ENCODE measurements at regions not wholly inside any gene's neighbourhood (a gene's known extent, or its start where the extent isn't known, plus 50 kb on each side); places are given as distances from the start of the nearest gene placed in this dataset.

DNA sequence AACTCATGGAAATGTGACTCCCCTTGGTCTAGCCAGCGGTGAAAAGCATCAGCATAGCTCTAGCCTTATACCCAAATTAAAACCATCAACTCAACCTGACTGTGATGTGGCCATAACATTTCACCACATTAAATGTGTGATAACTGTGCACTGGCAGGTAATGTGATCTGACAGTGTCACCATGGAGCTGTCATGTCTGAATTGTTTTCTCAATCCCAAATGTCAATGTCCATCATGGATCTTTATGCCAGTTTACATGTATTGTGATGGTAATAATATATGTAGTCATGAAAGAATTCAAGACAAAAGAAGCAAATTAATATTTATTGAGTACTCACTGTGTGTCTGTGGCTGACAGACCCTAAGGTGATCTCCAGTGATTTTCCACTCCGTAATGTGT is 213.4 kb upstream of the EOMES start:
- no peak for DNase-seq (ENCODE audit: low spot score)

DNA sequence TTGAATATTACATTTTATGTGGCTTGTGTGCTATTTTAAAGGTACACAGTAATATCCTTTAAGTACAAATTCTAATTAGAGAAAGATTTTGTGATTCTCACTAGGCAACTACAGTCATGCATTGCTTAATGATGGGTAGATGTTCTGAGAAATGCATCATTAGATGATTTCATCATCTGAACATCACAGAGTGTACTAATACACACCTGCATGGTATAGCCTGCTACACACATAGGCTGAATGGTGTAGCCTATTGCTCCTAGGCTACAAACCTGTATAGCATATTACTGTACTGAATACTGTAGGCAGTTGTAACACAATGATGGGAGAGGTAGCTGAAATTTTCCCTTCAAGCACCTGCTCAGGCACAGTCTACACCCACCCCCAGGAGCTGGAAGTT is 217.4 kb upstream of the EOMES start:
- DNase-seq (ENCODE audit: low spot score): no peak

DNA sequence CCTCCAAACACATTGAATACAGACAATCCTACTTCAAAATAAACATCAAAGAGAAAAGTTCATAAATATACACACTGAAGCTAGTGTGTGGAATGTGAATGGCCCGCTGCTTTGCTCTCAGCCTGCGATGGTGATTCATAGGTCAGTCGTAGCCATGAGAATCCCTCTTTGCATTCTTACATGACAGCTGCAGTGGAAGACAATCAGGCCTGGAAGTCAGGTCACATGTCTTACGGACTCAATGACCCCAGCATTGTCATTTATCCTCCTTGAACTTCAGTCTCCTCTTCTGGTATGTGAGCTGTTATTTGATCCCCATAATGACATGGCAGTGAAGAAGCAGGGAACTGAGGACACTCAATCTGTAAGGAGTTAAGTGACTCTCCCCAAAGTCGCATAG is 217.8 kb upstream of the EOMES start:
- DNase-seq (ENCODE audit: low spot score): no peak

DNA sequence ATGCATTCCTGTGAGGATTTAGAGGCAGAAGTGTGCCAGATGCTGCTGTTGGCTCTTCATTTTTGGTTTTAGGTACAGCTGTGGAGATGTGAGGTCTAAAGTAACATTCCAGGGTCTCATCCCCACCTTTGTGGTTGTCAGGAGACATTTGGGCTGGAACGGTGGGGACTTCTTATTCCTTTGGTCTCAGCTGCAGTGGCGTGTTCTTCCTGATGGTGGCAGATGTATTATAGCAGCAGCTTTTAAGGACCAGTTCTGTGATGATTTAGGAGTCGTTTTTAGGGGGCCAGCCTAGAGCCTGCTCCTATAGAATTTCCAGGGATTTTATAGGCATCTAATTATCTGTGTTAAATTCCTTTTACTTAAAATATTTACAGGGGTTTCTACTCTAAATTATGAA is 221.0 kb upstream of the EOMES start:
- DNase-seq (ENCODE audit: low spot score): peak; percentile 7

DNA sequence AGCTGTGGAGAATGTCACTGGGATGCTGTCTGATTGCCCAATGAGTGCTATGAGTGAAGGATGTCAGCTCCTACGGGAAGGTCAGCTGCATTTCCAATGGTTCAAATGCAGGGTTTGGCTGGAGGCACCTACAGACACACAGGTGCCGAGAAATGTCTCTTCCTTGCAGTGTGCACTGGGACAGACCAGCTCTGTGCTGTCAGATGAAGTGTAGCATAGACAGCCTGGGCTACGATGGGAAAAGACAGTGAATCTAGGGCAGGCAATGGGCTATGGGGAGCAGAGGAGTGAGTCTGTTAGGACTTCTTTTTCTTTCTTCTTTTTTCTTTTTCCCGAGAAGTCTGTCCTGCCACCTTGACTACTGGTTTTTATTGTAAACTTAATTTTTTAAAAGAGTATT is 223.1 kb upstream of the EOMES start:
- no peak for DNase-seq (ENCODE audit: low spot score)

DNA sequence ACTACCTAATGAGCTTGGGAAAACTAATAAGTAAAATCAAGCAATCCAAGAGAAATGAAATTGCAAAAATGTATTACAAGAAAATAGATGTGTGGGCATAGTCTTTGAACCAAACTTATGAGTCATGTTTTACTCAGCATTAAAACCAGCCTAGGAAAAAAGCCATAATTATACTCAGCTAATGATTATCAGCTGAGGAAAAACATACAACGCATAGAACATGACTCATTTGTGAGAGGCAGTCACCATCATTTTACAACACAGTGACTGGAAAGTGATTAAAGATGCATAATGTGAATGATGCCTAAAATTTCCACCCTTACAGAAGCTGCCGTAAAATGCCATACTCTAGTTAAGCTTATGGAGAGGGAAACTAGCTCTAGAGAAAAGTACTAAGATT is 238.0 kb upstream of the EOMES start:
- DNase-seq (ENCODE audit: low spot score): peak; percentile 4

DNA sequence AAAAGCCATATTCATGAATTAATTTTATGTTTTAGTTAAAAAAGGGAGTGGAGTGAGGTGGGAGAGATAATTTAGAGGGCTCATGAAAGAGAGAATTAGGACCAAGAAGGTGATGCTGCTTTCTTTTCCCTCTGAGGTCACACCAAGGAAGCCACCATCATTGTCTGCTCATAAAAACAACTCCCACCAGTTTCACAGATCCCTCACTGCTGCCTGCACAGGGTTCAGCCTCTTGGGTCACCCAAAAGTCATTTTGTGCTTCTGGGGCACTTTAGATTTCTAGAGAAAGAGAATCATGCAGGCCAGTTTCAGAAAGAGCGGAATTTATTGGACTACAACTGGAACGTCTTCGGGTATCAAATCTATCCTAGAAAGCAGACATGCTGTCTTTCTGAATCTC is 241.4 kb upstream of the EOMES start:
- no peak for DNase-seq (ENCODE audit: low spot score)

DNA sequence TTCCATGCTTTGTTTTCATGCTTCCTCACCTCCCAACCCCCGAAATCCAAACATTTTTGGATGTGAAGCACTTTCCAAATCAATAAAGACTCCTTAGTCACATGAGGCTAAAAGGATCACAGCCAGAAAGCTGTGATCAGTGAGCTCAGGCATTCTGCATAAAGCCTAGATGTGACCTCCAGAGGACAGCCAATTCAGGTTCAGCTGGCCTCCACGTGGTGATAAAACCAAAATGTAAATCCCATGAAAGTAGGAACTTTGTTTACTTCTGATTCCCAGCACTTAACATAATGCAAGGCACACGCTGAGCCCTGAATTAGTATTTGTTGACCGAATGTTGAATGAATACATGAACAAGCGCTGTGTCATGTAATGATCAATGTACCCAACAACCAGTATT is 249.5 kb upstream of the EOMES start:
- DNase-seq (ENCODE audit: low spot score): no peak

DNA sequence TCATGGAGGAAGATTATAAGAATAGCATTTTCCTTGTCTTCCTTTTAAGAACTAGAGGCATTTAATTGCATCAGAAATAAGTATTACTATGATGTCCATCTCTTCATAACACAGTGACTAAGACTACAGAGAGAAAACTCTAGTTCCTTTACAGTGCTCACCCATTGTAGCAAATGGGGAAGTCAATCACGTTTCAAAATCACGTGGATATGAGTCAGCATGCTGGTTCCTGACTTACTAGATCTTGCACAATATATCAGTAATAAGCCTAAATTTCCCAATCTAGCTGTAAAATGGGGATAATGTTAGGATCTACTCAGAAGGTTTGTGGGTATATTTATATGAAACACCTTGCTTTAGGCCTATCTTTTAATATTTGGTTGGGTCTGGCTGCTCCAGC is 254.8 kb upstream of the EOMES start:
- DNase-seq (ENCODE audit: low spot score): no peak

DNA sequence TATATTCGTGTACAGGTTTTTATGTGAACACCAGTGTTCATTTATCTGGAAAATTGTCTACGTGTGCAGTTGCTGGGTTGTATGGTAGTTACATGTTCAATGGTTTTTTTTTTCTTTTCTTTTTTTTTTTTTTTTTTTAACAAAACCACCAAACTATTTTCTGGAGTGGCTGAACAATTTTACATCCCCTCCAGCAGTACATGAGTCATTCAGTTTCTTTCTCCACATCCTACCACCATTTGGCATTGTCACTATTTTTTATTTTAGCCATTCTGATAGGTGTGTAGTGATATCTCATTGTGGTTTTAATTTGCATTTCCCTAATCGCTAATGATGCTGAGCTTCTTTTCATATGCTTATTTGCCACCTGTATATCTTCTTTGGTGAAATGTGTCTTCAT is 256.3 kb upstream of the EOMES start:
- DNase-seq (ENCODE audit: low spot score): no peak

DNA sequence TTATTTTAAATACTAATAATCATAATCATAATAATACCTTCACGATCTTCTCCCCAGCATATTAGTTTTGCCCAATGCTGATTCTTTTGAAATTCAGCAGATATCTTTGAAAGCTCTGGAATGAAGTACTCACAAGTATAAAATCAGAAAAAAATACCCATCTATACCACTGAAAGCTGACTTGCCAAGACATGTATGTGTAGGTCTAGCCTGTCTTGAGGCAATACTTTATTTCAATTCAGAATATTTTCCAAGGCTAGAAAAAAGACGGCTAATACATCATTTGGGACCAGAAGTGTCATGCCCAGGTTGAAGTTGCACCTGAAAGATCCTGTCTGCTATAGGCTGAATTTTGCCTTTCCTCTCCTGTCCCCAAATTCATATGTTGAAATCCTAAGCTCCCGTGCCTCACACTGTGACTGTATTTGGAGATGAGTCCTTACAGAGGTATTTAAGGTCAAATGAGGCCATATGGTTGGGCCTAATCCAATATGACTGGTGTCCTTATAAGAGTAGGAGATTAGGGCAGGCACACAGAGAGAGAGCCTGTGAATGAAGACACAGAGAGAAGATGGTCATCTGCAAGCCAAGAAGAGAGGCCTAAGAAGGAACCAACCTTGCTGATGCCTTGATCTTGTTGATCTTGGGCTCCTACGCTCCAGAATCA is 255.9 kb upstream of the CMC1 start:
- DNase-seq (ENCODE audit: low spot score): no peak

DNA sequence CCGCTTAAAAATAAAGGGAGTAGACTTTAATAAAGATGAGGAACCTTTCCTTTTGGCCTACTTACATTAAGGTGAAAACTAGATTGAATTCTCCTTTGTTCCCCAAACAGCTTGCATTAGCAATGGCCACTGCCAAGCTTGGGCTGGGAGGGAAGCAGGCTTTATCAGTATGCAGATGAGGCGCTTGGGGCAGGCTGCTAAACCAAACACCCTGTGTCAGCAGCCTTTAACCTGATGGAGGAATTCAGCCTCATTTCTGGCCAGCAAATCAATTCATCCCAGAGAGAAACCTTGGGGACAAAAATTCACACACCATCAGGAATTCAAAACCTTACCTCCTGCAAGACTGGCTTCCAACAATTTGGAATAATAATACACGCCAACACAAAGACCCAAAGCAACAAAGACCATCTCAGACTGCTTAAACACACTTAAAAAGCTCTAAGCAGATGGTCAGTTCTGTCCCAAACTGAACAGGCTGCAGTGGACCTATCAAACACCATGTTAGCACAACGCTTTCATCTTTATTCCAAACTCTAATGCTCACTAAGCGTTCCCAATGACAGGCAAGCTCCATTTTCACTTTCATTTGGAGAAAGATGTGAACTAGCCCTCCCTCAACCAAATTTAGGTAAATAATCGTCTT is 255.1 kb upstream of the CMC1 start:
- DNase-seq (ENCODE audit: low spot score): no peak

DNA sequence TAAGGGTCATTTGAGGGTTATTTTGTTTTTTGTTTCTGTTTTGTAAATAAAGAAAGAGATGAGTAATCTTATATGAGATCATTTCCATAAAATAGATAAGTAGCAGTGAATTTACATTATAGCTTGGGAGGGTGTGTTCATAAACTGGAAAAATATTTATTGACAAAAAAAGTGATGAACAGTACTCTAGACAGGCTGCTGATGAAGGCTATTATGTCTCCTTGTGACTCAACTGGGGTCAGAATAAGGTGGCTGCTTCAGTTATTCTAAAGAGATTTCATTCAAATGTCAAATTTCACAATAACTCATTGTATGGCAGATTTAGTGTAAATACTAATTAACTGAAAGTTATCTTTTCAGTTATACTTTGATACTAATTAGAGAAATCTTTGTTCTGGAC is 251.1 kb upstream of the CMC1 start:
- DNase-seq (ENCODE audit: low spot score): no peak

DNA sequence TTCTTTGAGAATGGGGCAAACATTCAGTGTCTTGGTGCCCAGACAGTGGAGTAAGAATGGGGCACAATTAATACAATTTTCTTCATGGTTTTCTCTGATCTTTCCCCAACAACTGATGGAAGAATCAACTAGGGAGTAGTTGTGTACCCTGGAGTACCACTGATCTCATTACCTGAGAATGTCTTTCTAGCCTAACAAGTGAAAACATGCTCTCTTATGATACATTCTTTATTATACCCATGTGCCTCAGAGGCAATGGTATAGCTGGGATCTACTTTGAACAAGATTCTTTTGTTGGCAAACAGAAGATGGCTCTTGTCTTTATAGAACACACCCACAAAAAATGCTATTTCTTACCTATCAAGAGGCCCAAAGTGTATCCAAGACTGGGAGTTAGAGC is 250.6 kb upstream of the CMC1 start:
- DNase-seq (ENCODE audit: low spot score): no peak

DNA sequence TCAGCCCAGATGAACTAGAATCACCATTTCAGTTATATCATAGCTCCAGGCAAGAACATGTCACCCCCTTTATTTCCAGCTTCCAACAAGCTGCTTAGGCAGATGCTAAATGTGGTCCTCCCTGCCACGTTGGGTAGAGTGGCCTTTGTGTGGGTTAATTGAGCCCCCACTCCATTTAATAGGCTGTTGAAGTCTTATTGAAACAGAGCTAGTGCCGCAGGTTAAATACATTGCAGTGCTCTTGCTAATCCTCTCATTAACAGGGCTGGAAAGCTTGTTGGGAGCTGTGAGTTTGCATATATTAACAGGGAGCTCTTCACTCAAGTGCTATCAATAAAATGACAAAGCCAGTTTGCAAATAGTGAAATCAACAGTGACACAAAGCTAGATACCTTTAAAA is 248.4 kb upstream of the CMC1 start:
- no peak for DNase-seq (ENCODE audit: low spot score)

DNA sequence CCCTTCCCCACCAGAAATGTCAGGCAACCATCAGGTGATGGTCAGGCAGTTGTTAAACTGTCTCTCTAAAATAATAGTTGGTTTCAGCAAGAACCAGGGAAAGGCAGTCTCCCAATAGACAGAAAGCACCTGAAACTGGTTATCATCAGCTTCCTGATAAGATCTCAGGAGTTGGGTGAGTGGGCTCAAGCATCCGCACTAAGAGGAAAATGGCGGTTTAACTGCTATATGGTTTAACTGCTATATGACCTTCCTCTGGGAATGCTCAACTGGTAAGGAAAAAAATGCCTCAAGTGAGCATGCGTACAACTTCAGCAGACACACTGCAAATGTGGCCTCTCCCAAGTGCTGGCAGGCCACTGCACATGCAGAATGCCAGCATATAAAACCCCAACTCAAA is 240.8 kb upstream of the CMC1 start:
- no peak for DNase-seq (ENCODE audit: low spot score)

DNA sequence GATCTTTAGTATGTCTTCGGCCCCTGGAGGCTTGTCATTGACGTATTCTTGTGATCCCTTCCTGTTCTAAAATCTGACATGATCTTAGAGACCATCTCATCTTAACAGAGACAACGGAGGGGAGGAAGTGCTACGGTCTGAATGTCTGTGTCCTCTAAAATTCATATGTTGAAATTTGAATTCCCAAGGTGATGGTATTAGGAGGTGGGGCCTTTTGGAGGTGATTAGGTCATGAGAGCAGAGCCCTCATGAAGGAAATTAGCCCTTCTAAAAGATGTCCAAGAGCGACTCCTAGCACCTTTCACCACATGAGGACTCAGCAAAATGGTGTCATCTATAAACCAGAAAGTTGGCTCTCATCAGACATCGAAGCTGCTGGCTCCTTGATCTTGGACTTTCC is 233.2 kb upstream of the CMC1 start:
- DNase-seq (ENCODE audit: low spot score): no peak

DNA sequence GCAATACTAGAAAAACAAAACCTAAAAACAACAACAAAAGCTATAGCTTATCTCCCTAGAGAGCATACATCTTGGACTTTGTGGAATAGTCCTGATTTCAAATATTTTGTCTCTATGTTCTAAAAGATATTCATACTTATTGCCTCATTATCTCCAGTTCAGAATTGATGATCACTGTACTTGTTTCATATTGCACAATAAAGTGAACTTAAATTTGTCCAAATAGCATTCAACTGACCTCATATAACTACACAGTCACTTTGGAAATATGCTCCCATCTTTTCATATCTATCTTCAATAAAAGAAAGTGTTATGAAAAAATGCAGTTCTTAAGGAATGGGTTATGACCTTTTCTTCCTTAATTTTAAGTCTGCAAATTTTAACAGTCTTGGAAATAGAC is 228.6 kb upstream of the CMC1 start:
- no peak for DNase-seq (ENCODE audit: low spot score)

DNA sequence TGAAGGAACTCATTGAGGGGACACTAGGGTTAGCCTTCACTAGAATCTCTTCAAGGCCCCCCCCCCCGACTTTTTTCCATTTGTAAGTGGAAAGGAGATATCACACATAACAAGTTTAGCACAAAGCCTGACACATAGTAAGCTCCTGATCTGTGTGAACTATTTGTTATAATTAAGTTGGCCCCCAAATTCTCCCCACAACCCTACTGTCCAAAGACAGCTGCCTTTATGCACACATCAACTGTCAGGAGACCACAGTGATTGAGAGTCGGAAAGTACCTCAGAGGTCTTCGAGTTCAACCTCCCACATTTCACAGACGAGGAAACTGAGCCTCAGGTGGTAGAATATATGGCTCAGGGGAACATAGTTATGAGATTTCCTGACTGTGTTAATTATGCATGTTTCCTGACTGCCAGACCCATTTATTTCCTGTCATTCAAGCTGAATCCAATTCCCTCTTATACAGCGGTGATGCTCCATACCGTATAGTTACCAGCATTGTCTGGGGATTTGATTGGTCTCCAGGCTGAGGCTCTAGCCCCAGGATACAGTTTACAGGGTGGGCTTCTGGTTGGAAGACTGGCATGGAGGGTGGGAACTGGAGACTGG is 227.4 kb upstream of the CMC1 start:
- no peak for DNase-seq (ENCODE audit: low spot score)

DNA sequence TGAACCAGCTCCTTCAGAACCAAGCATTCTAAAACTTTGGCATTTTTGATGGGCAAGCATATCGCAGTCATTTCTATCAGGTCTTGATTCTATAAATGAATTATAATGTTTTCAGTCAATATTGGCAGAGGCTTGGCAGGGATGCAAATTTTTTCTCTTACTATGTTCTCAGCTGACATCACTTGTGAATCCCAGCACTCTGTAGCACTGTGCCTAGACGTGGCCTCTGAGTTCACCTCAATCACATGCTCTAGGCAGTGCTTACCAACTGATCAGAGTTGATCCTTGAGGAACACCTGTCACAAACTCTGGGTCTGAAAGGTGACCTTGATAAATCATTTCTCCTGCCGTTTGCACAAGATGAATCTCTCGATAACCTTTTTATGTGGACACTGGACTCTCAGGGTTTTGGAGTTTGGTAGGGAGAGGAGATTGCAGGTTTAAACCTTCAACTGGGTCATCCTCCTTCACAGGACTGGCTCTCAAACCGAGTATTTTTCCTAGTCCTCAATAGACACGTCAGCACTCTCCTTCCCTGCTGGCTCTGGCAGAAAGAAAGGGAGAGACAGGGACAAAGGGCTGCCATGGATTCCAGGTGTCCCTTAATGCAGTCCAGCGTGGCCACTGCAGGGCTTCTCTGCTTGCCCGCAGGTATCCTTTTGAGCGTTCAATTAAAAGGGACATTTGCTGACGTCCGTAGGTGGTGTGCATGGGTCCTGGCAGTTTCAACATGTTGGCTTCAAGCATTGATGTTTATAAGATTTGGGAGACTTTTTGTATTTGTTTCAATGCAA is 222.3 kb upstream of the CMC1 start:
- no peak for DNase-seq (ENCODE audit: low spot score)

DNA sequence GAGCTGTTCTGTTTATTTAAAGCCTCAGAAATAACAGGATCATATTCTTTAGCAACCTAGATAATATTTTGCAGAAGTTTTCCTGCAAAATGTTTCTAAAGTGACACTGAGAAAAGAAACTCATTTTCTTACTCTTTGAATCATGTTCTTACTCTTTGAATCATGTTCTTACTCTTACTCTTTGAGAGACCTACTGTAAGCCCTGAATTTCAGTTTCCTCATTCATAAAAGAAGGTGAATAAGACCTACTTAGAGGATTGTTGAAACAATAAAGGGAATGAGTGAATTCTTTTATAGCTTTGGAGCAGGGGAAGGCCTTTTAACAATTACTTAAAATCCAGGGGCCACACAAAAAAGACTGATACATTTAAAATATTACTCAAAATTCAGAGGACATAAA is 221.7 kb upstream of the CMC1 start:
- DNase-seq (ENCODE audit: low spot score): no peak

DNA sequence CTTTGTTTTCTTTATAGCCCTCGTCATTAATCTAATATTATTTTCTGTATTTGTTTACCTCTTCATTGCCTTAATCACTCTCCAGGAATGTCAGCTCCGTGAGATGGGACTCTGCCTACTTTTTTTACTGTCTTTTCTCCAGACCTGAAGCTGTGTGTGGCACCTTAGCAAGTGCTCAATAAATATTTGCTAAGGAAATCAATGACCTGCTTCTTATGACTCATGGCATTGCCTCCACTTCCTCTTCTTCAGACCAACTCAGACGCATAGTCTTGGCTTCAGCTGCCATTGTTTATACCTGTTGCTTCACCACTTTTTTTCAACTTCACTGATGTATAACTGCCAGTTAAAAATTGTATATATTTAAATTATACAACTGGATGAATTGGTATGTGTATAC is 218.5 kb upstream of the CMC1 start:
- DNase-seq (ENCODE audit: low spot score): peak; percentile 9

DNA sequence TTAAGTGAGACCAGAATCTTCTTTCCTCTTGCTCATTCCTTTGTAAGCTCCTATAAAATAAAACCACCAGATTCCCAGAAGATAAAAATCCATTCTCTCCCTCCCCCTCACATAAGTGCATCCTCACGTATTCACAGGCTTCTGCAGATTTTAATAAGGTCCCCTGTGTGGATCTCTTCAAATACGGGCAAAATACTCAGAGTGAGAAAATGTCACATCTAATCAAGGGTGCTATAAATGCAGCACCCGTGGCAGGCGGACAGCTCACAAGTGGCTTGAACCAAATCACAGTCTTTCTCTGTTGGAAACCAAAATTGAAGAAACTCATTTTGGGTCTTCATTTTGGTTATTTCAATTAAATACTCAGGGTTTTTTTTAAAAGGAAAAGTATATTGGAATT is 212.9 kb upstream of the CMC1 start:
- DNase-seq (ENCODE audit: low spot score): no peak
